ENCODE measurements at regions not wholly inside any gene's neighbourhood (a gene's known extent, or its start where the extent isn't known, plus 50 kb on each side); places are given as distances from the start of the nearest gene placed in this dataset.
A peak's percentile ranks its signal among the peaks of the same experiment; 100 is the strongest.

DNA sequence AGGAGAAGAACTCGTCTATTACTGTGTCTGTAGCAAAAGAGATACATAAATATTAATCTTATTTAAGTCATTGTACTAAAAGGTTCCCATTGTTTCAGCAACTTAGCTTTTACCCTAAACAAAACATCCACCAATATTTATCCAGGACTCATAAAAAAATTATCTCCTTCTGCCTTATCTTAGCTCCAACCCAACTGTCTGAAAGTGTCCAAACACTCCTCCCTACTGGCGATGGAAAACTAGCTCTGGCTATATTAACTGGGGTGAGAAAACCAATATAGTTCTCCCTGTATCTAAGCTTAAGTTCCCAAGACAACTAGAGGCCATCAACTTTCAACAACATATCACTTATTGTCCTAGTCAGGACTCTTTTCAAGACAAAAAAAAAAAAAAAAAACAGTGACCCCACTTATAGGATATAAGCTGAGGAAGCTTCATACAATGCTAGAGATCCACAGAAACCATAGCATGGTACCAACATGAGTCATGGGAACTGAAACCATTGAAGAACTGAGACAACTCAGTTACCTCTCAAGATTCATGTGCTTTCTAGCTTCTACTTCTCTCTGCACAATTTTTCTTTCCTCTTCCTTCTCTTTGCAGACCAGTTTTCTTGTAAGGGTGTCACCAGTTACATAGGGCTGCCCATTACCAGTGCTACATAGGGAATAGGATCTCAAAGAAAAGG lies 150.7 kb upstream of the RASA1 start:
- no peak for DNase-seq (ENCODE audit: low read depth in 1 of 2, low spot score in 1 of 2)
- no peak overlapping the region for H3K4me2 ChIP-seq
- POLR2A ChIA-PET: interaction anchor here (0.6 to 0.9 kb wide), 2 partner anchors 151 to 734 kb away, joined by 3 to 4 read pairs; partner anchors contain the start of gene RASA1
- ATAC-seq: no peak
- TF ChIP-seq HOXB13 (CRISPR knock-in tag; IDR thresholded peaks at IDR 0.05; ENCODE audit: low read depth) (no peak), FOXS1 (CRISPR knock-in tag; IDR thresholded peaks at IDR 0.05) (no peak), ZC3H11A (IDR thresholded peaks at IDR 0.05) (no peak), RARB (CRISPR knock-in tag; IDR thresholded peaks at IDR 0.05) (no peak), SREBF2 (IDR thresholded peaks at IDR 0.05) (no peak), JUNB (IDR thresholded peaks at IDR 0.05) (no peak), RCOR1 (IDR thresholded peaks at IDR 0.05; ENCODE audit: low read depth, low read length) (no peak)
- TF ChIP-seq, protein P1, sequence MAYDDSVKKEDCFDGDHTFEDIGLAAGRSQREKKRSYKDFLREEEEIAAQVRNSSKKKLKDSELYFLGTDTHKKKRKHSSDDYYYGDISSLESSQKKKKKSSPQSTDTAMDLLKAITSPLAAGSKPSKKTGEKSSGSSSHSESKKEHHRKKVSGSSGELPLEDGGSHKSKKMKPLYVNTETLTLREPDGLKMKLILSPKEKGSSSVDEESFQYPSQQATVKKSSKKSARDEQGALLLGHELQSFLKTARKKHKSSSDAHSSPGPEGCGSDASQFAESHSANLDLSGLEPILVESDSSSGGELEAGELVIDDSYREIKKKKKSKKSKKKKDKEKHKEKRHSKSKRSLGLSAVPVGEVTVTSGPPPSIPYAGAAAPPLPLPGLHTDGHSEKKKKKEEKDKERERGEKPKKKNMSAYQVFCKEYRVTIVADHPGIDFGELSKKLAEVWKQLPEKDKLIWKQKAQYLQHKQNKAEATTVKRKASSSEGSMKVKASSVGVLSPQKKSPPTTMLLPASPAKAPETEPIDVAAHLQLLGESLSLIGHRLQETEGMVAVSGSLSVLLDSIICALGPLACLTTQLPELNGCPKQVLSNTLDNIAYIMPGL (CRISPR knock-in tag; IDR thresholded peaks at IDR 0.05; ENCODE audit: borderline replicate concordance): no peak
- TF ChIP-seq, protein P2, sequence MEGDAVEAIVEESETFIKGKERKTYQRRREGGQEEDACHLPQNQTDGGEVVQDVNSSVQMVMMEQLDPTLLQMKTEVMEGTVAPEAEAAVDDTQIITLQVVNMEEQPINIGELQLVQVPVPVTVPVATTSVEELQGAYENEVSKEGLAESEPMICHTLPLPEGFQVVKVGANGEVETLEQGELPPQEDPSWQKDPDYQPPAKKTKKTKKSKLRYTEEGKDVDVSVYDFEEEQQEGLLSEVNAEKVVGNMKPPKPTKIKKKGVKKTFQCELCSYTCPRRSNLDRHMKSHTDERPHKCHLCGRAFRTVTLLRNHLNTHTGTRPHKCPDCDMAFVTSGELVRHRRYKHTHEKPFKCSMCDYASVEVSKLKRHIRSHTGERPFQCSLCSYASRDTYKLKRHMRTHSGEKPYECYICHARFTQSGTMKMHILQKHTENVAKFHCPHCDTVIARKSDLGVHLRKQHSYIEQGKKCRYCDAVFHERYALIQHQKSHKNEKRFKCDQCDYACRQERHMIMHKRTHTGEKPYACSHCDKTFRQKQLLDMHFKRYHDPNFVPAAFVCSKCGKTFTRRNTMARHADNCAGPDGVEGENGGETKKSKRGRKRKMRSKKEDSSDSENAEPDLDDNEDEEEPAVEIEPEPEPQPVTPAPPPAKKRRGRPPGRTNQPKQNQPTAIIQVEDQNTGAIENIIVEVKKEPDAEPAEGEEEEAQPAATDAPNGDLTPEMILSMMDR (IDR thresholded peaks at IDR 0.05): no peak
- WGBS (ENCODE audit: missing lambda C conversion rate): 75% methylated on average over 2 of the region's 2 CpGs
- no peak for FAIRE-seq
- peaks cover 19% of the 10 kb centered on the region; the same call in 2 of the 3 replicates for H3K4me1 ChIP-seq
- H3K4me3 ChIP-seq: no peak overlapping the region
- CTCF ChIA-PET: interaction anchor here (1.0 kb wide), 1 partner anchor 284 kb away, joined by 3 read pairs; no protein-coding TSS in a partner anchor
- no peaks in the 10 kb centered on the region for H3K9me3 ChIP-seq
- H3K27ac ChIP-seq: no peak overlapping the region

DNA sequence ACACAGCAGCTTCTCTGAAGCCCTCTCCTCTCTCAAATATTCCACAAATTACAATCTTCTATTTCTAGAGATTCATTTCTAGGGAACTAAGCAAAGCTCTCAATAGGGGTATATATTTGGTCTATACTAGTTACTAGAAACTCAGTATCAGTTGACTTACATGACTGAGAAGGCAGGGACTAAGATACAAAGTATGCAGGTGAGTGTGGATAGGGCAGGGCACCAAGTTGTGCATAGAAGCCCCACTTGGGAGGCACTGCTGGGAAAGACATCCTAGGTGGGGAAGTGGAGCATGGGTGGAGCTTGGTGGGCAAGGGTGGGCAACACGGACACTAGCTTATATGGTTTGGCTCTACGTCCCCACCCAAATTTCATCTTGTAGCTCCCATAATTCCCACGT lies 148.1 kb upstream of the RASA1 start:
- FAIRE-seq (no peak), DNase-seq (ENCODE audit: low read depth in 1 of 2, low spot score in 1 of 2) (no peak), ATAC-seq (no peak)
- TF ChIP-seq POLR2AphosphoS2 (conservative IDR thresholded peaks at IDR 0.05; ENCODE audit: low read length): no peak
- TF ChIP-seq, protein P3, sequence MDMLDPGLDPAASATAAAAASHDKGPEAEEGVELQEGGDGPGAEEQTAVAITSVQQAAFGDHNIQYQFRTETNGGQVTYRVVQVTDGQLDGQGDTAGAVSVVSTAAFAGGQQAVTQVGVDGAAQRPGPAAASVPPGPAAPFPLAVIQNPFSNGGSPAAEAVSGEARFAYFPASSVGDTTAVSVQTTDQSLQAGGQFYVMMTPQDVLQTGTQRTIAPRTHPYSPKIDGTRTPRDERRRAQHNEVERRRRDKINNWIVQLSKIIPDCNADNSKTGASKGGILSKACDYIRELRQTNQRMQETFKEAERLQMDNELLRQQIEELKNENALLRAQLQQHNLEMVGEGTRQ (IDR thresholded peaks at IDR 0.05): no peak
- TF ChIP-seq RAD21 (conservative IDR thresholded peaks at IDR 0.05 in 1 of 2, IDR thresholded peaks at IDR 0.05 in 1 of 2): no peak
- TF ChIP-seq CBX8 (IDR thresholded peaks at IDR 0.05): no peak
- no peak for TF ChIP-seq HEYL (CRISPR knock-in tag; IDR thresholded peaks at IDR 0.05)
- no peak for TF ChIP-seq MAZ (IDR thresholded peaks at IDR 0.05; ENCODE audit: borderline replicate concordance, low read depth, low read length)
- no peak for TF ChIP-seq EHMT2 (IDR thresholded peaks at IDR 0.05; ENCODE audit: low read depth)
- TF ChIP-seq PHF8 (IDR thresholded peaks at IDR 0.05; ENCODE audit: borderline replicate concordance, low read depth): no peak
- TF ChIP-seq, protein P4, sequence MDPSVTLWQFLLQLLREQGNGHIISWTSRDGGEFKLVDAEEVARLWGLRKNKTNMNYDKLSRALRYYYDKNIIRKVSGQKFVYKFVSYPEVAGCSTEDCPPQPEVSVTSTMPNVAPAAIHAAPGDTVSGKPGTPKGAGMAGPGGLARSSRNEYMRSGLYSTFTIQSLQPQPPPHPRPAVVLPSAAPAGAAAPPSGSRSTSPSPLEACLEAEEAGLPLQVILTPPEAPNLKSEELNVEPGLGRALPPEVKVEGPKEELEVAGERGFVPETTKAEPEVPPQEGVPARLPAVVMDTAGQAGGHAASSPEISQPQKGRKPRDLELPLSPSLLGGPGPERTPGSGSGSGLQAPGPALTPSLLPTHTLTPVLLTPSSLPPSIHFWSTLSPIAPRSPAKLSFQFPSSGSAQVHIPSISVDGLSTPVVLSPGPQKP (IDR thresholded peaks at IDR 0.05; ENCODE audit: low read depth, low read length): no peak
- no peak for TF ChIP-seq NFE2L2 (conservative IDR thresholded peaks at IDR 0.05; ENCODE audit: low read length)
- TF ChIP-seq HDAC2 (IDR thresholded peaks at IDR 0.05): no peak
- Histone ChIP-seq H3K9me3 (no peaks in the 10 kb centered on the region), H3K27ac (peak overlapping the region; percentile 61 to 83; a peak in 5 of 6 replicates), H3K4me1 (peaks cover 23% of the 10 kb centered on the region; the same call in 2 of the 3 replicates), H3K4me3 (no peak overlapping the region), H3K4me2 (no peak overlapping the region)
- ChIA-PET CTCF (no interaction called here), POLR2A (no interaction called here)
- WGBS (ENCODE audit: missing lambda C conversion rate): 86% methylated on average over 3 of the region's 3 CpGs
